ENCODE measurements at regions not wholly inside any gene's neighbourhood (a gene's known extent, or its start where the extent isn't known, plus 50 kb on each side); places are given as distances from the start of the nearest gene placed in this dataset.
"Not testable (repeated sequence)": the region's sequence is repeated elsewhere in the genome, so short reads cannot be mapped to it uniquely, and the experiment has no call there.

GRCh38 chr10:47622719-47623118 lies 99.3 kb upstream of the AGAP9 start:
- not testable (repeated sequence) for DNase-seq

GRCh38 chr10:47619300-47620012 lies 96.0 kb upstream of the AGAP9 start:
- DNase-seq: not testable (repeated sequence)

- DNase-seq: not testable (repeated sequence)
Measured at GRCh38 chr10:47609311-47609710, 85.9 kb upstream of the AGAP9 start.

- DNase-seq: not testable (repeated sequence)
Measured at GRCh38 chr10:47605791-47606773, 82.6 kb upstream of the AGAP9 start.

GRCh38 chr10:47600604-47601003 lies 77.2 kb upstream of the AGAP9 start:
- not testable (repeated sequence) for DNase-seq

- DNase-seq: not testable (repeated sequence)
Measured at GRCh38 chr10:47600127-47600526, 76.7 kb upstream of the AGAP9 start.

- DNase-seq: not testable (repeated sequence)
Measured at GRCh38 chr10:47599657-47600056, 76.2 kb upstream of the AGAP9 start.

- not testable (repeated sequence) for DNase-seq
Measured at GRCh38 chr10:47593805-47594204, 70.4 kb upstream of the AGAP9 start.

GRCh38 chr10:47593129-47593528 lies 69.7 kb upstream of the AGAP9 start:
- DNase-seq: not testable (repeated sequence)

- not testable (repeated sequence) for DNase-seq
Measured at GRCh38 chr10:47590956-47591355, 67.5 kb upstream of the AGAP9 start.

GRCh38 chr10:47590534-47590933 lies 67.1 kb upstream of the AGAP9 start:
- DNase-seq: not testable (repeated sequence)

GRCh38 chr10:47582051-47582450 lies 58.6 kb upstream of the AGAP9 start:
- DNase-seq: not testable (repeated sequence)

GRCh38 chr10:47580063-47580462 lies 56.6 kb upstream of the AGAP9 start:
- DNase-seq: not testable (repeated sequence)

- DNase-seq: not testable (repeated sequence)
Measured at GRCh38 chr10:47578547-47578946, 55.1 kb upstream of the AGAP9 start.
